ENCODE measurements at regions not wholly inside any gene's neighbourhood (a gene's known extent, or its start where the extent isn't known, plus 50 kb on each side); places are given as distances from the start of the nearest gene placed in this dataset.

DNA sequence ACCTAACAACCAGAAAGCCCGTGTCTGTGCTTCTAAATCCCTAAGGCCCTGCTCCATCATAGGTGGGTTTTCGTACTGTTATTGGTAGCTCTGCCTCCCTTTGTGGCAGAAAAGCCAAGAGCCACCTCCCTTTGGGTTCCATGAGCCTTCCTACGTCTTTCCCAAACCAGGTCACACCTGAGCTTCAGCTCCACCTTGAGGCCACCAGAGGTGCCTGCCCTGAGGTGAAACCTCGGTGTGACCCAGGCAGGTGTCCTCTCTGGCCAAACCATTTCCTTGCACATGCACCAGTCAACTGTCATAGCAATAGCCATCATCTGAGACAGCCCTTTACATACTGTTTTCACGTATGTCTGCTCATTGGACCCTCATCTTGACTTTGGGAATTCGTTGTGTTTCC lies 188.0 kb upstream of the RBPJ start:
- H3K9me3 ChIP-seq (replicated peaks in 1 of 2; ENCODE audit: control insufficient read depth in 1 of 2, insufficient read depth in 1 of 2, low read length in 2 of 2) = peaks cover 0 to 5% of the 10 kb centered on the region in 2 donors
- Mint-ChIP-seq H3K4me3 (no peak overlapping the region), H3K36me3 (no peaks in the 10 kb centered on the region), H3K9me3 (peaks cover 0 to 7% (median 5%) of the 10 kb centered on the region in 7 donors), H3K27ac (peak overlapping the region in 1 of 7 donors; percentile 38), H3K27me3 (ENCODE audit: low read depth in 3 of 3) (peaks cover 0 to 10% (median 3%) of the 10 kb centered on the region in 3 donors), H3K4me1 (no peaks in the 10 kb centered on the region)
- H3K4me3 ChIP-seq (replicated peaks in 1 of 3; ENCODE audit: low read depth in 2 of 3, low read length in 3 of 3) = no peak overlapping the region
- no peak overlapping the region for H3K9ac ChIP-seq (ENCODE audit: insufficient read depth, low read length, poor library complexity, severe bottlenecking)
- H3K27ac ChIP-seq (ENCODE audit: low read depth in 1 of 2, low read length in 2 of 2) = no peak overlapping the region
- no peak for DNase-seq
- TF ChIP-seq CTCF (IDR thresholded peaks at IDR 0.05) = no peak
- H3K36me3 ChIP-seq (replicated peaks in 1 of 2; ENCODE audit: control insufficient read depth in 1 of 2, insufficient read depth in 2 of 2, low read length in 2 of 2) = no peaks in the 10 kb centered on the region
- H3K27me3 ChIP-seq (ENCODE audit: control insufficient read depth in 2 of 2, insufficient read depth in 2 of 2, low read length in 2 of 2) = no peaks in the 10 kb centered on the region
- 98% methylated on average over 5 of the region's 6 CpGs for WGBS (ENCODE audit: insufficient coverage)
- no peaks in the 10 kb centered on the region for H3K4me1 ChIP-seq (ENCODE audit: control insufficient read depth in 1 of 2, insufficient read depth in 2 of 2, low read length in 2 of 2)
- H3K4me2 ChIP-seq (replicated peaks; ENCODE audit: extremely low read depth, low read length, poor library complexity, severe bottlenecking) = no peak overlapping the region
- H2AFZ ChIP-seq (ENCODE audit: insufficient read depth, low read depth, low read length, poor library complexity, severe bottlenecking) = no peak overlapping the region
- no peaks in the 10 kb centered on the region for H4K20me1 ChIP-seq (ENCODE audit: insufficient read depth, low read length)
- no peaks in the 10 kb centered on the region for H3K79me2 ChIP-seq (ENCODE audit: insufficient read depth, low read length)
- intact Hi-C loops (cut with micrococcal nuclease) = no loop called here

DNA sequence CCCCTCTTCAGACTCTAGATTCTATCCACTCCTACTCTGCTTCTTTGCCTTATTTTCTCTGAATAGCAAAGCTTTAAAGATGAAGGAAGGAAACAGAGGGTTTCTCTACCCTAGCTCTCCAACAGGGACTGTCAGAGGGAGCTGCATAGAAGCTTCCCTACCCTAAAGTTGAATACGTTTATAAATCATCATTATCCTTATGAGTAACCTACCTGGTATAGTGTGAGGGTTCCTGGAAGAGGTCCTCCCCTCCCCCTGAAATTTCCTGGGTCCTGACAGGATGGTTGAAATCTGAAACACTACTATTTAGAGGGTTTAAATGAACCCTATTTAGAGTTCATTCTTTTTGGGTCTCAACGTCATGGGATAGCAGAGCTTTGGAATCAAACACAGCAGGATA lies 187.0 kb upstream of the RBPJ start:
- Histone ChIP-seq H3K27ac (ENCODE audit: low read depth in 1 of 2, low read length in 2 of 2) (no peak overlapping the region), H3K36me3 (replicated peaks in 1 of 2; ENCODE audit: control insufficient read depth in 1 of 2, insufficient read depth in 2 of 2, low read length in 2 of 2) (no peaks in the 10 kb centered on the region), H3K4me1 (ENCODE audit: control insufficient read depth in 1 of 2, insufficient read depth in 2 of 2, low read length in 2 of 2) (no peaks in the 10 kb centered on the region), H3K79me2 (ENCODE audit: insufficient read depth, low read length) (no peaks in the 10 kb centered on the region), H3K4me3 (replicated peaks in 1 of 3; ENCODE audit: low read depth in 2 of 3, low read length in 3 of 3) (no peak overlapping the region), H3K4me2 (replicated peaks; ENCODE audit: extremely low read depth, low read length, poor library complexity, severe bottlenecking) (no peak overlapping the region), H3K9me3 (replicated peaks in 1 of 2; ENCODE audit: control insufficient read depth in 1 of 2, insufficient read depth in 1 of 2, low read length in 2 of 2) (peaks cover 0 to 3% of the 10 kb centered on the region in 2 donors), H3K9ac (ENCODE audit: insufficient read depth, low read length, poor library complexity, severe bottlenecking) (no peak overlapping the region), H2AFZ (ENCODE audit: insufficient read depth, low read depth, low read length, poor library complexity, severe bottlenecking) (no peak overlapping the region), H4K20me1 (ENCODE audit: insufficient read depth, low read length) (no peaks in the 10 kb centered on the region), H3K27me3 (ENCODE audit: control insufficient read depth in 2 of 2, insufficient read depth in 2 of 2, low read length in 2 of 2) (no peaks in the 10 kb centered on the region)
- no peaks in the 10 kb centered on the region for H3K4me1 Mint-ChIP-seq
- intact Hi-C loops (cut with micrococcal nuclease) = no loop called here
- peak overlapping the region in 1 of 7 donors; percentile 49 for H3K27ac Mint-ChIP-seq
- DNase-seq = no peak
- H3K36me3 Mint-ChIP-seq = no peaks in the 10 kb centered on the region
- peaks cover 0 to 6% (median 2%) of the 10 kb centered on the region in 7 donors for H3K9me3 Mint-ChIP-seq
- no peak for TF ChIP-seq CTCF (IDR thresholded peaks at IDR 0.05)
- peaks cover 2 to 13% (median 2%) of the 10 kb centered on the region in 3 donors for H3K27me3 Mint-ChIP-seq (ENCODE audit: low read depth in 3 of 3)
- no peak overlapping the region for H3K4me3 Mint-ChIP-seq
- 100% methylated on average over 1 of the region's 2 CpGs for WGBS (ENCODE audit: insufficient coverage)

Measured in CD14-positive monocyte (primary cell).